Hippocampal formation (tissue), 2 donors: ENCODE measurements at regions not wholly inside any gene's neighbourhood (a gene's known extent, or its start where the extent isn't known, plus 50 kb on each side); places are given as distances from the start of the nearest gene placed in this dataset.

ENCODE experiments used
- DNase-seq, 2 donors: peaks; one replicate each; lab custom pipeline; 2025; lab: John Stamatoyannopoulos, UW

DNA sequence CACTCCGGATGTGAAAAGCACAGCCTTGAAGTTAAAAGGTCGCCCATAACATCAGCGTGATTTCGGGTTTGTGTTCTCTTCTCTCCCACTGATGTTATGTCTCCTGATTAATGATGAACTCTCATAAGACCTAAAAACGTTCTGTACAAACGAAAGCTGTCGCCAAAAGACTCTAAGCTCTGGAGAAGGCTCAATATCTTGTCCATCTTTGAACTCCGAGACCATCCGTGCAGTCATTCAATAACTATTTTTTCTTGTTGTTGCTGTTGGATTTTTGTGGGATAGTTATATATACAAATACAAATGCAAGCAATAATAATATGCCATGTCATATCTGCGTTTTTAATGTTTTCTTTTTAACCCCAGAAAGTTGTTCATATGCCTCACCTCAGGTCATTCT is 291.8 kb upstream of the MARCKS start:
- no peak for DNase-seq

DNA sequence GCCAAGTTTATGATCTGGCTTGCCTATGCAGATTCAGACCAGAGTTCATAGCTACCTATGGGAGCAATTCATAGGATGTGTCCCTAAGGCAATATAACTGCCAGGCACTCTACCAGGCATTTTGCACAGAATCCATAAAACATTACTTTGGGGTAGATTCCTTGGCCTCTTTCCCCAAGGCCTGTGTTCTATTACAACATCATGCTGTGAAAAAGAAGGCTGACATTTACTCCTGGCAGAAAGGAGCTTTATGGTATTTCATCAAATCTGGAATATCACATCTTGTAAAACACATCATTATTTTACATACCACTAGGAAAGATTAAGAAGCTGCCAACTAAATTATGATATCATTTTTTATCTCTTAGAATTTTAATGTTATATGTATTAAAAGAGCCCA is 287.0 kb upstream of the MARCKS start:
- DNase-seq = no peak

- DNase-seq = no peak
These were observed 286.5 kb upstream of the MARCKS start for GRCh38 chr6:113570641-113571040.

DNA sequence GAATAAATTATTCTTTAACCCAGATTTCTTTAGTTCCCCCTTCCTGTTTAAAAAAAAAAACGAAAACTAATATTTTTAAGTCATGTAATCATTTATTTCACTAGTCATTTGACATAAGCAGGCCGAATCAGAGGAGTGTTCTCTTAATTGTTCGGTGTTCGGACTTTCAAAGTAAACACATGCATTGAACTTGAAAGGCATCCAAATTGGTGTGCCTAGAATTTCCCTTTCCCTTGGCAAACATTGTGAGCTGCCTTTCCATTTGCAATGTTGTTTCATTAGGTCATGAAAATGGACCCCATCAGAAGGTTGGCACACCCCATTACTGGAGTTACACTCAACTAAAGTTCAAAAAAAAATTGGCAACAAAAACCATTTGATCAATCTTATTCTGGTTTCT is 283.0 kb upstream of the MARCKS start:
- DNase-seq = no peak

DNA sequence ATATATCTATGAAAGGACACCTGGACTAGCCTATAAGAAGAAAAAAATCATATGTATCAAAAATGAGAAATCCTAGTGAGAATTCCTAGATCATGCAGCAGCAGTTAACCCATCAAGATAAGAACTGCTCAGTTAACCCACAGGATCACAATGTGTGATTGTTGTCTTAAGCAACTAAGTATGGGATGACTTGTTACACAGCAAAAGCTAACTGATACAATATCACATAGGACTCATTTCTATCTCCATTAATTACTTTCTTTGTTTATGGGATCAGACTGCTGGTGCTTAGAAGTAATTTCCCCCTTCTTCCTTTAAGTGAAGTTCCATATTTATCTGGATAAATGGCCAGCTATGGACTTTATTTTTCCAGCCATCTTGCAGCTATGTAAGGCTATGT is 280.8 kb upstream of the MARCKS start:
- DNase-seq = no peak

DNA sequence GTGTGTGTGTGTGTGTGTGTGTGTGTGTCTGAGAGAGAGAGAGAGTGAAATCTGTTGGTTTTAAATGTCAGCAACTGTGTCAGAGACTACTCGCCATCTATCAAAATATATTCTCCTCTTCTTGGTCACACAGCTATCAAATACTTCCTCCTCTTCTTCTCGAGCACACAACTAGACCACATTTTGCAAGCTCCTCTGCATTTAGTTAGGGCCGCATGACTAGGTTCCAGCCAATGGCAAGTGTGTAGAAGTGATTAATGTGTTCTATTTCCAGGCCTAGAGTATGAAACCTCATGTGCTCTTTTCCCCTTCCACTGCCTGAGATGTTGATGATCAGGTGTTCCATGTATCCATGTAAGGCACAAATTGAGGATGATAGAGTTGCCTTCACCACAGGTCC is 278.5 kb upstream of the MARCKS start:
- DNase-seq = no peak

DNA sequence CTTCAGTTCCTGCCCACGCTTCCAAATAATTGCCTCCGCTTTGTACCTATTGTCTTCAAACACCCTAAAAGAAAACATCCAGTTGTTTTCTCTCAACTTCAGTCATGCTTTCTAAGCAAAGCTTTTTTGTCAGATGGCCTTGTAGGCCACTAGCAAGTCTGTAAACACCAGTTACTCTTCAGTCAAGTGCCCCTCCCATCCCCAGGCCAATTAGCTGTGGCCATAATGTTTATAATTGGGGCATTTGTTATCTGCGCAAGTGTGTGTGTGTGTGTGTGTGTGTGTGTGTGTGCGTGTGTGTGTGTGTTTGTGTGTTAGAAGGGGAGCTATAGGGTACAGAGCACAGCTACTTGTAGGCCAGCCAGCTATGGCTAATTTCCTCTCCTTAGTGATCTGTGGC is 272.4 kb upstream of the MARCKS start:
- DNase-seq = no peak

DNA sequence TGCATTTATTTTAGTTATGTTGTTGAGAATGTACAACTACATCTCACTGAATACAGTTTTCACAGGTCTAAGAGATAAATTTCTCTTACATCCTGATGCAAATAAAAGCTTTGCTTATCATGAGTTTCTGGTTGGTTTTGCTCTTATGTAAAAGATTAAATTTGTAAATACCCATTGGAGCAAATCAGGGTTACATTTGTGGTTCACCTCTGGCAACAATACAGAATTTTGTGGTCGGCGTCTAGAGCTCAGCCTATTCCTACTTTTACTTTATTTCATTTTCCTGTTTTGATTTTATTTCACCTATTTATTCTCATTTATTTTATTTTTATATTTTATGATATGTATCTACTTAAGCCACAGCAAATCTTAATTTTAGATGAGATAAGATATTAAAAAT is 271.9 kb upstream of the MARCKS start:
- no peak for DNase-seq

DNA sequence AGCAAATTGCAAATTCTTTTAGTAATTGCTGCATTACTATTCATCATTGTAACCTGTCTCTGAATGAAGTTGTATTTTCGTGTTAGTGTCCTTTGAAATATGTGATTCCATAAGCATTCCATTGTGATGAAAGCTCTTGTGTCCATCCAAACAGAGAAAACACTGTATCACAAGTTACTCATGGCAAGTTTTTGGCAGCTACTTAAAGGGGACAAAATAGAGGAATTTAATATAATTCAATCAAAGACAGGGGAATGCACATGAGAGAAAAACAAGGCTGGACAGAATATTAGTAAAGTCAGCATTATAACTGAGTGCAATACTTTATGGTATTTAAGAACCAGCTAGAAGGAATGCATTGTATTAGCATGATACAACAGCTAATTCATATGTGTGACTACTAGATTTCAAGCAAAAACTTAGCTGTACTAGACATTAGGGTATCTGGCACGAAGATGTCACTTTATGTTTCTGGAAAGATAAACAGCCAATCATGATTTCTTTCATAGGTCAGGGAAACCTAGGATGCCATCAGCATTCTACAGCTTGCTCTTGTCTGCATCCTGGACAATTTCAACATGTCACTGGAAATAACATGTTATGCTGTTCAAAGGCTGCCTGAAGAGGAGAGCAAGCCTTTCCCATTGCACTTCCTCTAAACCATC is 270.6 kb upstream of the MARCKS start:
- DNase-seq = no peak

DNA sequence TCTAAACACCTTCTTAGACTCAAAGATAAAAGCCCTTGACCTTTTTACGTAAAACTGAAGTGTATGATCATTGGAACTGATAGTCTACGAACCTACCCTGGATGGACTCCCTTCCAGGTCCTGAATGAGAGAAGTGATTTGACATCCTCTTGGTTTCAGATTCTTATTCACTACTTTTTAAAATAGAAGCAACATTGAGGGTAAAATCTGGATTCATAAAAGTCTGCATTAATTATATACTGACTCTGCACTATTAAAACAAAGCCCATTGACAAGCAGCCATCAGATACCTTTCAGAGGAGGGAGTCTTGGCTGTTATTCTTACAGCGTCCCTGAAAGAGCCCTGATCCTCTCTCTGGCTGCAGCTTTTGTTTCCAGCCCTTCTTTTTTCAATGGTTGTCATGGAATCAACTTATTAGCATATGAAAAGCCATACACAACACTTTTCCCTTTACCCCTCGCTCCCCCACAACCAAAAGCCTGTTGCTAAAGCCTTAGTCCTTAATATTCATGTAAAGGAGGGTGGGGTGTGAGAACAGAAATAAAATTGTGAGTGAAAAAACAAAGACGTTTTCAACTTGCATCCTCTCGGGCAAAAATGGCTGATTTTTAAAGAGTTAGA is 270.0 kb upstream of the MARCKS start:
- peak in 1 of 2 donors; percentile 75 for DNase-seq

DNA sequence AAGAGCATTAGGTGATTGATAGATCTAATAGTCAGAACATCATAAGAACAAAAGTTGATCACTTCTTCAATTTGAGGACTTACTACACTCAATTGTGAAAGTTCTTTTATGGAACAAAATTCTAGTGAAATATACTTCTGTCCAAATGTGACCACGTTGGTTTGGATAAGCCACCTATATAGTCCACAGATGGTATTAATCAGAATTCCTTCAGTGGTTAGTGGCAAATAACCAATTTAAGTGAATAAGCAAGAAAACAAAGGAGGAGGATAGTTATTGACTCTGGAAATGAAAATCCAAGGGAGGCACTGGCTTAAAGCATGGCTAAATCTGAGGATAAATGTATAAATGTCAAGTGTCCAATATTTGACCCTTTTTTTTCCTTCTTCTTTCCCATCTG is 268.5 kb upstream of the MARCKS start:
- DNase-seq = no peak

GRCh38 chr6:113591896-113592827 is 265.0 kb upstream of the MARCKS start:
- no peak for DNase-seq

DNA sequence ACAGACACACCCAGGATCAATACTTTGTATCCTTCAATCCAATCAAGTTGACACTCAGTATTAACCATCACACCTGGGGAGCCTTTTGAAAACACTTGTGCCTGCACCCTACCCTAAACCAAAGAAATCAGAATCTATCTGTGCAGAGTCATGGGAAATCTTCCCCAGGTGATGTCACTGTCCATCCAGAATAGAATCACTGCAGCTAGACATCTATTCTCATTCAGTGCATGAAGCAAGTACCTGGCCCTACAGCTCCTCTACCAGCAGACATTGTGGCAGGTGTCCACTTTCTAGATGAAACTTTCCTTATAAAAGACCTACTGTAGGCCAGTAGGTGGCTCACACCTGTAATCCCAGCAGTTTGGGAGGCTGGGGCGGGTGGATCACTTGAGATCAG is 262.4 kb upstream of the MARCKS start:
- no peak for DNase-seq

- no peak for DNase-seq
These were observed 261.2 kb upstream of the MARCKS start for GRCh38 chr6:113595911-113596376.

- DNase-seq = no peak
These were observed 260.5 kb upstream of the MARCKS start for GRCh38 chr6:113596387-113597230.

GRCh38 chr6:113597231-113597583 is 259.9 kb upstream of the MARCKS start:
- no peak for DNase-seq

- DNase-seq = no peak
These were observed 258.4 kb upstream of the MARCKS start for GRCh38 chr6:113598786-113599185.

DNA sequence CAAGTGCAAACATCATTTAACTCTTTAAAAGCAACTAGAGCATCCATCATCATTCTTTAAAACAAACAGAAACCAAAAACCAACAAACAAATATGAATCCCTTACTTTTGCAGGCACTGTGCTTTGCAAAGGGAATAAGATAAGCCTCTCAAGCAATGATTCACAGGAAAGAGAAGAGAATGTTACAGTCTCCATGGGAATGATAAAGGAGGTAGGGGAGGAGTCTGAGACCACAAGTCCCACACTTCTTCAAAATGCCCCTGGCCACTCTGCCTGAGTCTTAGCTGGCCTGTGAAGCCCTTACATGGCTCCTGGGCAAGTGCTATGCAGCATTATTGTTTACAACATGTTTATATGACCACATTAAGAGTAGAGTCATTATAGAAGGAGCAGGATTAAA is 257.7 kb upstream of the MARCKS start:
- DNase-seq = no peak

- no peak for DNase-seq
These were observed 256.4 kb upstream of the MARCKS start for GRCh38 chr6:113600551-113601339.

DNA sequence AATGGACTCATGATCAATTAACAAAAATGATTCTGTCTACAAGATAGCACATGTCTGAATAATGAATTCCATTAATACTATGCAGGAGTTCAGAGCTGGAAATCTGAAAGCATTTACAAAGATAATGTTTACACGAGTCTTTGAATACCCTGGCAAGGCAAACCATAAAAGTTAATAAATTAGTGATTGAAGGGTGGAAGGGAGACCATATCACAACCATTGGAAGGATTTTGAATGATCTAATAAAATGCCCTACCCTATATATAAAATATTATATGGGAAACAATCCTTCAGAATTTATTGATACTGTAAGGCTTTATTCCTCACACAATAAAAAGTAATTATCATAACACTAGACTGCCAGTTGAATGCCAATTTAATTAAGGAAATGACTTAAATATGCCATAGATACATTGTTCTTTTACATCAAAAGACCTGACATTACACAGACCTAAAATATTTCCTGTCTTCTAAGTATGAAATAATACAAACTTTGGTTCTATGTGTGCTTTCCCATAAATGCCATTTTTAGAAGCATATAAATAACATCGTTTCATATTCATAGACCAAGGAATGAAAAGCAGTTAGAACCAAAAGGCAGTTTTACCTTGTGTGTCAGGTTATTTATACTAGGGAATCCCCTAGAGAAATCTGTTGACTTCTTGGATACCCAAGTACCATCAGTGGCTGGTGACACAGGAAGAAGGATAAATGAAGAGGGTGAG is 249.2 kb upstream of the MARCKS start:
- DNase-seq = no peak
